ENCODE measurements at regions not wholly inside any gene's neighbourhood (a gene's known extent, or its start where the extent isn't known, plus 50 kb on each side); places are given as distances from the start of the nearest gene placed in this dataset.

DNA sequence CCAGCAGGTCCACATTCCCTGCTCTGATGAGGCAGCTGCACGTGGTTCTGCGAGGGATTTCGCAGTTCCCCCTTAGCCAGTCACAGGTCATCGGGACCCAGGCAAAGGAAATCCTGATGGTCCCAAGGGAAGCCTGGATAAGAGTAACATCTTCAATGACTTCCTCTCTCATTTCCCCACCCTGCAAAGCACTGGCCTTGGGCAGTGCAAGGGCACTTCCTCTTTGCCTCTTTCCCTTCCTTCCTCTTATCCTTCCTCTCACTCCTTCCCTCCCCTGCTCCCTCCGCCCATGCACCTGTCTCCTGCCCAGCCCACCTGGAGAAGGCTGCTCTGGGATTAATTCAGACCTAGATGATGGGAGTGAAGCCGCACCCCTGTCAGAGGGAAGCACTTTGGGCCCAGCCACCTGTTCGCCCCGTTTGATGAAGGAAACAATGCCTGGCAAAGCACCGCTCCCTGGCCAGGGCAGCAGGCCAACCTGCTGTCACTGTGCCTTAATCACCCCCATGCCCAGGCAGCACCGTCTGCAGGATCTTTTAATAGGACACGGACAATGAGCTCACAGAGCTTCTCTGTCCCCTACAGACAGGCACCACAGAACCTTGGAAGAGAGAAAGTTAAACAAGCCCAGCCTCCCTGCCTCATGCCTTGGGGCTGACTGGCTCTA, 113.5 kb upstream of the PABPC3 start:
- TF ChIP-seq, protein P1, sequence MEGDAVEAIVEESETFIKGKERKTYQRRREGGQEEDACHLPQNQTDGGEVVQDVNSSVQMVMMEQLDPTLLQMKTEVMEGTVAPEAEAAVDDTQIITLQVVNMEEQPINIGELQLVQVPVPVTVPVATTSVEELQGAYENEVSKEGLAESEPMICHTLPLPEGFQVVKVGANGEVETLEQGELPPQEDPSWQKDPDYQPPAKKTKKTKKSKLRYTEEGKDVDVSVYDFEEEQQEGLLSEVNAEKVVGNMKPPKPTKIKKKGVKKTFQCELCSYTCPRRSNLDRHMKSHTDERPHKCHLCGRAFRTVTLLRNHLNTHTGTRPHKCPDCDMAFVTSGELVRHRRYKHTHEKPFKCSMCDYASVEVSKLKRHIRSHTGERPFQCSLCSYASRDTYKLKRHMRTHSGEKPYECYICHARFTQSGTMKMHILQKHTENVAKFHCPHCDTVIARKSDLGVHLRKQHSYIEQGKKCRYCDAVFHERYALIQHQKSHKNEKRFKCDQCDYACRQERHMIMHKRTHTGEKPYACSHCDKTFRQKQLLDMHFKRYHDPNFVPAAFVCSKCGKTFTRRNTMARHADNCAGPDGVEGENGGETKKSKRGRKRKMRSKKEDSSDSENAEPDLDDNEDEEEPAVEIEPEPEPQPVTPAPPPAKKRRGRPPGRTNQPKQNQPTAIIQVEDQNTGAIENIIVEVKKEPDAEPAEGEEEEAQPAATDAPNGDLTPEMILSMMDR (IDR thresholded peaks at IDR 0.05): no peak
- no peak for TF ChIP-seq POLR2A (IDR thresholded peaks at IDR 0.05)
